Glomerular visceral epithelial cell (primary cell): ENCODE measurements at regions not wholly inside any gene's neighbourhood (a gene's known extent, or its start where the extent isn't known, plus 50 kb on each side); places are given as distances from the start of the nearest gene placed in this dataset.

Source experiments
- DNase-seq: peaks from one replicate; pipeline ENCODE4 v3.0.0-alpha.2; 2016; ENCODE audit errors: extremely low spot score

- DNase-seq = no peak
Measured at GRCh38 chr15:47565949-47566348, 151.4 kb upstream of the SEMA6D start.

GRCh38 chr15:47566610-47567009 is 150.7 kb upstream of the SEMA6D start:
- no peak for DNase-seq

GRCh38 chr15:47568030-47568429 is 149.3 kb upstream of the SEMA6D start:
- DNase-seq = no peak

- DNase-seq = no peak
Measured at GRCh38 chr15:47570044-47570443, 147.3 kb upstream of the SEMA6D start.

- no peak for DNase-seq
Measured at GRCh38 chr15:47570451-47570850, 146.9 kb upstream of the SEMA6D start.

- no peak for DNase-seq
Measured at GRCh38 chr15:47570881-47571640, 146.2 kb upstream of the SEMA6D start.

GRCh38 chr15:47573673-47574072 is 143.6 kb upstream of the SEMA6D start:
- no peak for DNase-seq

GRCh38 chr15:47577000-47577399 is 140.3 kb upstream of the SEMA6D start:
- DNase-seq = no peak

- DNase-seq = no peak
Measured at GRCh38 chr15:47577461-47577860, 139.8 kb upstream of the SEMA6D start.

- DNase-seq = no peak
Measured at GRCh38 chr15:47582233-47582632, 135.1 kb upstream of the SEMA6D start.

GRCh38 chr15:47584316-47584715 is 133.0 kb upstream of the SEMA6D start:
- no peak for DNase-seq

- no peak for DNase-seq
Measured at GRCh38 chr15:47586653-47587224, 130.6 kb upstream of the SEMA6D start.

- no peak for DNase-seq
Measured at GRCh38 chr15:47587940-47588802, 129.1 kb upstream of the SEMA6D start.

- no peak for DNase-seq
Measured at GRCh38 chr15:47588958-47589357, 128.3 kb upstream of the SEMA6D start.

GRCh38 chr15:47598996-47599395 is 118.3 kb upstream of the SEMA6D start:
- DNase-seq = no peak

- DNase-seq = no peak
Measured at GRCh38 chr15:47599806-47600205, 117.5 kb upstream of the SEMA6D start.

GRCh38 chr15:47602121-47602520 is 115.2 kb upstream of the SEMA6D start:
- DNase-seq = no peak

GRCh38 chr15:47603026-47603425 is 114.3 kb upstream of the SEMA6D start:
- no peak for DNase-seq

- no peak for DNase-seq
Measured at GRCh38 chr15:47607695-47608094, 109.6 kb upstream of the SEMA6D start.

GRCh38 chr15:47609693-47610092 is 107.6 kb upstream of the SEMA6D start:
- DNase-seq = no peak

GRCh38 chr15:47610736-47611135 is 106.6 kb upstream of the SEMA6D start:
- no peak for DNase-seq

- no peak for DNase-seq
Measured at GRCh38 chr15:47614360-47615011, 102.8 kb upstream of the SEMA6D start.
